ENCODE measurements at regions not wholly inside any gene's neighbourhood (a gene's known extent, or its start where the extent isn't known, plus 50 kb on each side); places are given as distances from the start of the nearest gene placed in this dataset.

DNA sequence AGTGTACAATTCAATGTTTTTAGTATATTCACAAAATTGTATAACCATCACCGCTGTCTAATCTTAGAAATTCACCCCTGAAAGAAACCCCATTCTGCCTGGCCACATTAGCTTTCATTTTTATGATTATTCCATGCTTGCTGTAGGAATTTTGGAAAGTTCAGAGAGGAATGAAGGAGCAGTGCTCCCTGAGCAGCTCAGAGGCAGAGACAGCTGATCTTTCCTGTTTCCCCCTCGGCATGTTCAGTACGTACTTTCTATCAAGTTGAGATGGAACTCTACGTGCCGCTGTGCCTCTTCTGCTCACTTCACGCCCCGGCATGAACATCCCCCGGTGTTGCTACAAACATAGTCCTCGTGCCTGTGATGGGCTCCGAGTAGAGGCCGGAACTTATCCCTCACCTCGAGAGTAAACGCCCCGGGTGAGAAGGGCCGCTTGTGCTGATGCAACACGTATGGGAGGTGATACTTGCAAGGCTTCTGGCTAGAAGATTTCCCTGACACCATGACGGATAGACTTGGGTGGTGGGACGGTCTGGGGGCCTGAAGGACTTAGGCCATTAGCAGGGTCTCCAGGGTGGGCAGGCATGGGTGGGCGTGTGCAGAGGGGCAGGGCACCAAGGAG, 79.2 kb upstream of the CIBAR2 start:
- no peak for TF ChIP-seq POLR2AphosphoS5 (IDR thresholded peaks at IDR 0.05; ENCODE audit: borderline replicate concordance, low read depth, low read length)
- TF ChIP-seq EZH2 (IDR thresholded peaks at IDR 0.05): no peak
- TF ChIP-seq FOXP2 (optimal IDR thresholded peaks at IDR 0.05; ENCODE audit: control extremely low read depth, extremely low read length, insufficient read depth): no peak
